IPS-NIHi7 (cell line): ENCODE measurements at regions not wholly inside any gene's neighbourhood (a gene's known extent, or its start where the extent isn't known, plus 50 kb on each side); places are given as distances from the start of the nearest gene placed in this dataset.
"Not testable (repeated sequence)": the region's sequence is repeated elsewhere in the genome, so short reads cannot be mapped to it uniquely, and the experiment has no call there.

ENCODE experiments used
- DNase-seq: peaks from one replicate; pipeline ENCODE4 v3.0.0; 2012; ENCODE audit warnings: mixed read lengths; ENCODE audit errors: extremely low spot score

GRCh38 chr12:67534046-67534445 lies 114.5 kb upstream of the DYRK2 start:
- no peak for DNase-seq

- DNase-seq = no peak
Observed at GRCh38 chr12:67534681-67535080, 113.9 kb upstream of the DYRK2 start.

GRCh38 chr12:67535176-67535575 lies 113.4 kb upstream of the DYRK2 start:
- no peak for DNase-seq

- DNase-seq = no peak
Observed at GRCh38 chr12:67535971-67536370, 112.6 kb upstream of the DYRK2 start.

GRCh38 chr12:67539329-67539728 lies 109.2 kb upstream of the DYRK2 start:
- DNase-seq = no peak

GRCh38 chr12:67539946-67540345 lies 108.6 kb upstream of the DYRK2 start:
- no peak for DNase-seq

GRCh38 chr12:67540920-67541624 lies 107.5 kb upstream of the DYRK2 start:
- DNase-seq = no peak

GRCh38 chr12:67541625-67541991 lies 106.9 kb upstream of the DYRK2 start:
- DNase-seq = no peak

GRCh38 chr12:67543021-67543770 lies 105.3 kb upstream of the DYRK2 start:
- no peak for DNase-seq

- DNase-seq = no peak
Observed at GRCh38 chr12:67545298-67545697, 103.2 kb upstream of the DYRK2 start.

GRCh38 chr12:67546746-67547145 lies 101.8 kb upstream of the DYRK2 start:
- no peak for DNase-seq

- DNase-seq = not testable (repeated sequence)
Observed at GRCh38 chr12:67555075-67555717, 93.3 kb upstream of the DYRK2 start.

GRCh38 chr12:67558775-67559174 lies 89.8 kb upstream of the DYRK2 start:
- DNase-seq = no peak

GRCh38 chr12:67559751-67560150 lies 88.8 kb upstream of the DYRK2 start:
- no peak for DNase-seq

GRCh38 chr12:67562513-67563287 lies 85.8 kb upstream of the DYRK2 start:
- no peak for DNase-seq

GRCh38 chr12:67568055-67568454 lies 80.5 kb upstream of the DYRK2 start:
- DNase-seq = no peak

- peak; percentile 31 for DNase-seq
Observed at GRCh38 chr12:67572492-67572891, 76.1 kb upstream of the DYRK2 start.

- no peak for DNase-seq
Observed at GRCh38 chr12:67573566-67573965, 75.0 kb upstream of the DYRK2 start.

- no peak for DNase-seq
Observed at GRCh38 chr12:67578976-67579661, 69.4 kb upstream of the DYRK2 start.

GRCh38 chr12:67579662-67580003 lies 68.9 kb upstream of the DYRK2 start:
- DNase-seq = no peak

GRCh38 chr12:67582238-67582834 lies 66.2 kb upstream of the DYRK2 start:
- DNase-seq = no peak
